Mucosa of descending colon (tissue), 3 donors: ENCODE measurements at regions not wholly inside any gene's neighbourhood (a gene's known extent, or its start where the extent isn't known, plus 50 kb on each side); places are given as distances from the start of the nearest gene placed in this dataset.

Experiments
- ATAC-seq: fragments of 200-7000 bp; cut with Tn5 transposase; one replicate; pipeline ENCODE4 v1.9.1; 2020; ENCODE audit warnings: mild to moderate bottlenecking, moderate library complexity
- DNase-seq, 3 donors: peaks; one replicate each; pipeline ENCODE4 v3.0.0-alpha.2; 2020
- H3K36me3 ChIP-seq: fragments of 200-600 bp; one replicate; pipeline ENCODE4 v1.8.0; 2021; ENCODE audit warnings: low read depth, mild to moderate bottlenecking
- H3K4me1 ChIP-seq: fragments of 200-600 bp; one replicate; pipeline ENCODE4 v1.8.0; 2021; ENCODE audit warnings: low read depth, mild to moderate bottlenecking
- H3K4me3 ChIP-seq: fragments of 200-600 bp; one replicate; pipeline ENCODE4 v1.8.0; 2021; ENCODE audit warnings: mild to moderate bottlenecking
- H3K9me3 ChIP-seq: fragments of 200-600 bp; one replicate; pipeline ENCODE4 v1.8.0; 2021; ENCODE audit warnings: mild to moderate bottlenecking
- intact Hi-C, 2 donors: fragments of 100-400 bp; cut with DNase I in 1 of 2; cut with micrococcal nuclease in 1 of 2; formaldehyde crosslinking; loops; one replicate each; pipeline versions ENCODE4 v1.11.0 to v1.11.1; 2022; cut with DNase I, micrococcal nuclease
- TF ChIP-seq, protein P1 (sequence below): fragments of 200-600 bp; IDR thresholded peaks from one replicate; pipeline ENCODE4 v1.8.0; 2022; ENCODE audit warnings: antibody characterized with exemption, mild to moderate bottlenecking
- donor health status: DM: no; HTN: no; CAD: no; lungs with moderate emphysema.
- donor health status: DM: no; HTN: no; CAD: no.
- donor health status: DM: no; HTN: yes; CAD: no.

DNA sequence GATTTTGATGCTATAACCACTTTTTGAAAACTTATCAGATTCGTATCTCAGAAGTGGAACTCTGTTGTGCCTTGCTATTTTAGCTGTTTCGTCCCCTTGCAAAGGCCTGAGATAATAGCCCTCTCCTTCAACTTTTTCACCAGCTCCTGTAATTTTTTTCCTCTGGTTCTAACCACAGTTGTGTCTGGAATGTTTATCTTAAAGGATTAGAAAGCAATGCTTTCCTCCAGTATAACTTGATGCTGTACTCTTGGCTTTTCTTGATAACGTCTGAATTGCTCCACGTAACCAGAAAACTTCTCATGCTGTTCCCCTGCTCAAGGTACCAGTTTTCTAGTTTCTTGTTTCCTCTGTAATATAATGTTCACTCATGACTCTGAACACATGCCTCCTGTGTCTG, 209.4 kb downstream of the DTWD2 start:
- TF ChIP-seq, protein P1, sequence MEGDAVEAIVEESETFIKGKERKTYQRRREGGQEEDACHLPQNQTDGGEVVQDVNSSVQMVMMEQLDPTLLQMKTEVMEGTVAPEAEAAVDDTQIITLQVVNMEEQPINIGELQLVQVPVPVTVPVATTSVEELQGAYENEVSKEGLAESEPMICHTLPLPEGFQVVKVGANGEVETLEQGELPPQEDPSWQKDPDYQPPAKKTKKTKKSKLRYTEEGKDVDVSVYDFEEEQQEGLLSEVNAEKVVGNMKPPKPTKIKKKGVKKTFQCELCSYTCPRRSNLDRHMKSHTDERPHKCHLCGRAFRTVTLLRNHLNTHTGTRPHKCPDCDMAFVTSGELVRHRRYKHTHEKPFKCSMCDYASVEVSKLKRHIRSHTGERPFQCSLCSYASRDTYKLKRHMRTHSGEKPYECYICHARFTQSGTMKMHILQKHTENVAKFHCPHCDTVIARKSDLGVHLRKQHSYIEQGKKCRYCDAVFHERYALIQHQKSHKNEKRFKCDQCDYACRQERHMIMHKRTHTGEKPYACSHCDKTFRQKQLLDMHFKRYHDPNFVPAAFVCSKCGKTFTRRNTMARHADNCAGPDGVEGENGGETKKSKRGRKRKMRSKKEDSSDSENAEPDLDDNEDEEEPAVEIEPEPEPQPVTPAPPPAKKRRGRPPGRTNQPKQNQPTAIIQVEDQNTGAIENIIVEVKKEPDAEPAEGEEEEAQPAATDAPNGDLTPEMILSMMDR = no peak
- intact Hi-C loops = no loop called here
- DNase-seq (no peak), ATAC-seq (no peak)
- Histone ChIP-seq H3K4me1 (no peaks in the 10 kb centered on the region), H3K36me3 (no peaks in the 10 kb centered on the region), H3K9me3 (no peaks in the 10 kb centered on the region), H3K4me3 (no peak overlapping the region)

DNA sequence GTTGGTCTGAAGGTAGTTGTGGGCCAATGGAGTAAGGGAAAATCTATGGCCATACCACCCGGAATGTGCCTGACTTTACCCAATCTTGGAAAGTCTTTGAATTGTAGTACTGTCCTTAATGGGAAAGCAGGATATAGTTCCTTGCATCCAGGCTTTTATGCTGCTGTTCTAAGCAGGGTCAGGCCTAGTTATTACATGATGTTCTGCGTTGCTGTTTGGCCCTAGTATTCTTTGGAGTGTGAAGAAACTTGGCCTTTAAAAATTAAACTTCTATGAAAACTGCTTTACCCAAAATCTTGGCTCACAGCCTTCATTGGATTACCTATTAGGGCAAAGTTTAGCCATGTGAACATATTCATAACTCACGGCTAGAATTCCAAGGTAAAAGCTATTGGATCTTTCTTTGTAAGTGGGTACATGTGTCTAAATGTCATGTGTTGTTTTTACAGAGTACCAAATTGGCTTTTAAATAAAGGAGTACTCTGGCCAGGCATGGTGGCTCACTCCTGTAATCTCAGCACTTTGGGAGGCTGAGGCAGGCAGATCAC, 211.1 kb downstream of the DTWD2 start:
- intact Hi-C loops = no loop called here
- TF ChIP-seq, protein P1 = no peak
- Histone ChIP-seq H3K9me3 (no peaks in the 10 kb centered on the region), H3K4me1 (no peaks in the 10 kb centered on the region), H3K4me3 (no peak overlapping the region), H3K36me3 (no peaks in the 10 kb centered on the region)
- peak; percentile 20 for ATAC-seq
- peak in 1 of 3 donors; percentile 4 for DNase-seq

DNA sequence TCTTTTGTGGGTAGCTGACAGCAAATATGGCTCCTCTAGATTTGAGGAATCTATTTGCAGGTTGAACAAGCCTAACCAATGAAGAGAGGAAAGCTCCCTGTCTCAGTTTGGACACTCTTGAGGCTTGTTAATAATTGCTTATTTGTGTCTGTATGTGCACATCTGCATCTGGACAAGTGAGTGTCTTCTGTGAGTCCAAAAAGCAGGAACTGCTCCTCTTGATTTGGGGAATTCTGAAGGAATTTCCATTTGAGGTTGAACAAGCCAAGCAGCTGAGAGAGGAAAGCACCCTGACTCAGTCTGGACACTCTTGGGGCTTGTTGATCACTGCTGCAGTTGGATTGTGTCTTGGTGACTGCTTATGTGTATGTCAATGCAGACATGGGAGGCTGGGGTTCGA, 211.6 kb downstream of the DTWD2 start:
- ATAC-seq (no peak), DNase-seq (no peak)
- no peaks in the 10 kb centered on the region for H3K4me1 ChIP-seq
- no peaks in the 10 kb centered on the region for H3K36me3 ChIP-seq
- no peak overlapping the region for H3K4me3 ChIP-seq
- H3K9me3 ChIP-seq = no peaks in the 10 kb centered on the region
- TF ChIP-seq, protein P1 = no peak
- intact Hi-C loops = no loop called here

DNA sequence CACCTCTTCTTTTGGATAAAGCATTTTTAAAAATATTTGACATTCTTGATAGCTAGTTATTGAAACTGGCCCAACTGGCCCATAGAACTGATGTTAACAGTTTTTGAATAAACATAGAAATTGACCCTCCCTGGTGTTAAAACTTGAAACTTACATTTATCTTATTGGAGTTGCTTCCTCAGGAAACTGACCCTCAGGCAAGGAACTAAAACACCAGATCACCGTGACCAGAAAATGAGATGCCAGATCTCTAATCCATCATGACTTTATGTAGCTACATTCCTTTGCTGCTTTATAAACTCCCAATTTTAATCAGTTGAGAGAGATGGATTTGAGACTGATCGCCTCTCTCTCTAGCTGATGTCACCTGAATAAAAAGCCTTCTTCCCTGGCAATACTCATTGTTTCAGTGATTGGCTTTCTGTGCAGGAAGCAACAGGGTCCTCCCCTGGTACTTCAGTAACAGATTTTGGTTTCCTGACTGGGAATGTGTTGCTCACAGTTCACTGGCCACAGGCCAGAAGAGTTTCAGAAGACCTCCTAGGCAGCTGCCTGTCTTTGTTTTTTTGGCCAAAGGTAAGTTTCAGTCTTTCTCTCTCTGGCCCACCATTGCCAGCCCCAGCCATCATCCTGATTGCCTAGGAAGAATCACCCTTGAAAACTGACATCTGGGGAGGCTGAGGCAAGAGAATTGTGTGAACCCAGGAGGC, 212.4 kb downstream of the DTWD2 start:
- no peak for ATAC-seq

DNA sequence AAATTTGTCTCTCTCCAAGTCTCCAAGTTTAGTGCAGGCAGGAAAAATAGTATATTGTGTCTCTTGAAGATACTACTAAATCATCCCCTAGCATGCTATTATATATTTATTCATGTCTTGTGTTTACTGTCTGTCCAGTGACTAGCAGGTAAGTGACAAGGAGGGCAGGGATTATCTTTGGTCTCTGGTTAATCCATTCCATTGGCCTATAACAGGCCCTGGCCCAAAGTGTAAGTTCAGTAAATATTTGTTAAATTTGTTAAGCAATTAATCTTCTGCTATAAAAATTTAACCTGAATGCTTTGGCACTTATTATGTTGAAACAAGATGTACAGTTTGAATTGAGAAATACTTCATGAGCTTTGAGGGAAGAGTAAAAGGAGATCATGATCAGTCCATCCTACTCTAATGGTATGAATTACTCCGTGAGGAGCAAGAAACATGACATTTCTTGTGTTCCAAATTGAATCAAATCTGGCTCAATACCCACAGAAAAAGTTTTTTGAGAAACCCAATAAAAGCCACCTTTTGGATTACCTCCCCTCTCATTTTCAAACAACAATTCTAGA, 219.7 kb downstream of the DTWD2 start:
- Histone ChIP-seq H3K9me3 (no peaks in the 10 kb centered on the region), H3K4me1 (no peaks in the 10 kb centered on the region), H3K36me3 (no peaks in the 10 kb centered on the region), H3K4me3 (no peak overlapping the region)
- TF ChIP-seq, protein P1 = no peak
- ATAC-seq (no peak), DNase-seq (no peak)
- intact Hi-C loops = no loop called here

More for the DNA sequence above, 212.4 kb downstream of the DTWD2 start:
- intact Hi-C loops = no loop called here
- DNase-seq = no peak
- Histone ChIP-seq H3K4me1 (no peaks in the 10 kb centered on the region), H3K9me3 (no peaks in the 10 kb centered on the region), H3K4me3 (no peak overlapping the region), H3K36me3 (no peaks in the 10 kb centered on the region)
- TF ChIP-seq, protein P1 = no peak
